OCI-LY7 (cell line): ENCODE measurements at regions not wholly inside any gene's neighbourhood (a gene's known extent, or its start where the extent isn't known, plus 50 kb on each side); places are given as distances from the start of the nearest gene placed in this dataset.

Source experiments
- BruUV-seq: library from RNA; stranded (reverse); fragments of 400-500 nt; replicated peaks from 2 replicates; lab custom pipeline; 2021; lab: Mats Ljungman, UMichigan
- CTCF ChIA-PET: fragments of 300-600 bp; sonication (Branson Sonifier 250); formaldehyde crosslinking; loops from one replicate; lab custom pipeline; 2022; ENCODE audit warnings: antibody characterized with exemption; ENCODE audit not compliant: unreplicated experiment; lab: Charles Lee
- POLR2A ChIA-PET: fragments of 300-600 bp; sonication (Branson Sonifier 250); formaldehyde crosslinking; loops from one replicate; lab custom pipeline; 2022; ENCODE audit warnings: antibody characterized with exemption; lab: Charles Lee
- DNase-seq: peaks from one replicate; pipeline ENCODE4 v3.0.0-alpha.2; 2015; ENCODE audit warnings: low spot score
- H2AFZ ChIP-seq: fragments of 200-600 bp; sonication (generic), shearing (Covaris generic); 2 replicates; pipeline ENCODE4 v1.6.1; 2014; ENCODE audit warnings: mild to moderate bottlenecking, antibody characterized with exemption, low read length, moderate library complexity
- H3K27ac ChIP-seq: fragments of 200-600 bp; sonication (generic); 2 replicates; pipeline ENCODE4 v1.5.1; 2014; ENCODE audit warnings: mixed run types, low read depth, mild to moderate bottlenecking, moderate library complexity, low read length, inconsistent platforms; ENCODE audit not compliant: poor library complexity, severe bottlenecking
- H3K36me3 ChIP-seq: fragments of 200-600 bp; sonication (generic); 2 replicates; pipeline ENCODE4 v1.6.1; 2014; ENCODE audit warnings: mild to moderate bottlenecking, antibody characterized with exemption, low read length, moderate library complexity, mixed read lengths; ENCODE audit not compliant: insufficient read depth
- H3K4me1 ChIP-seq: fragments of 200-600 bp; sonication (generic); 2 replicates; pipeline ENCODE4 v1.5.1; 2014; ENCODE audit warnings: mild to moderate bottlenecking, low read length; ENCODE audit not compliant: insufficient read depth, poor library complexity, severe bottlenecking
- H3K4me2 ChIP-seq: fragments of 200-600 bp; sonication (generic); 2 replicates; pipeline ENCODE4 v1.6.1; 2014; ENCODE audit warnings: mild to moderate bottlenecking, low read length
- H3K4me3 ChIP-seq: fragments of 200-600 bp; sonication (generic); 2 replicates; pipeline ENCODE4 v1.5.1; 2014; ENCODE audit warnings: mild to moderate bottlenecking, low read depth, low read length; ENCODE audit not compliant: poor library complexity, severe bottlenecking
- H3K79me2 ChIP-seq: fragments of 200-600 bp; sonication (generic); 2 replicates; pipeline ENCODE4 v1.6.1; 2016; ENCODE audit warnings: low read depth, mild to moderate bottlenecking, low read length, moderate library complexity, mixed read lengths; ENCODE audit not compliant: insufficient read depth
- H3K9me2 ChIP-seq: fragments of 200-600 bp; sonication (generic); 2 replicates; pipeline ENCODE4 v1.6.1; 2016; ENCODE audit warnings: mild to moderate bottlenecking, low read length, mixed read lengths; ENCODE audit not compliant: insufficient read depth
- H3K9me3 ChIP-seq: fragments of 200-600 bp; sonication (generic); 2 replicates; pipeline ENCODE4 v1.6.1; 2014; ENCODE audit warnings: mild to moderate bottlenecking, mixed run types, low read length, mixed read lengths
- H4K20me1 ChIP-seq: fragments of 200-600 bp; sonication (generic); 2 replicates; pipeline ENCODE4 v1.6.1; 2014; ENCODE audit warnings: mild to moderate bottlenecking, antibody characterized with exemption, low read length, moderate library complexity, mixed read lengths; ENCODE audit not compliant: insufficient read depth
- EZH2phosphoT487 ChIP-seq: fragments of 200-600 bp; sonication (generic); IDR thresholded peaks from 2 replicates; pipeline ENCODE4 v1.6.1; 2018; ENCODE audit warnings: low read depth, borderline replicate concordance, mild to moderate bottlenecking, mixed run types, antibody characterized with exemption, low read length, moderate library complexity, mixed read lengths
- intact Hi-C: fragments of 100-400 bp; cut with micrococcal nuclease; formaldehyde crosslinking; loops from one replicate; pipeline ENCODE4 v1.10.0; 2022; ENCODE audit not compliant: unreplicated experiment
- TF ChIP-seq, protein P1 (sequence below): fragments of 200-600 bp; sonication (generic); conservative IDR thresholded peaks from 2 replicates; pipeline ENCODE4 v1.5.1; 2014; ENCODE audit warnings: mild to moderate bottlenecking, antibody characterized with exemption, low read length, moderate library complexity, mixed read lengths

DNA sequence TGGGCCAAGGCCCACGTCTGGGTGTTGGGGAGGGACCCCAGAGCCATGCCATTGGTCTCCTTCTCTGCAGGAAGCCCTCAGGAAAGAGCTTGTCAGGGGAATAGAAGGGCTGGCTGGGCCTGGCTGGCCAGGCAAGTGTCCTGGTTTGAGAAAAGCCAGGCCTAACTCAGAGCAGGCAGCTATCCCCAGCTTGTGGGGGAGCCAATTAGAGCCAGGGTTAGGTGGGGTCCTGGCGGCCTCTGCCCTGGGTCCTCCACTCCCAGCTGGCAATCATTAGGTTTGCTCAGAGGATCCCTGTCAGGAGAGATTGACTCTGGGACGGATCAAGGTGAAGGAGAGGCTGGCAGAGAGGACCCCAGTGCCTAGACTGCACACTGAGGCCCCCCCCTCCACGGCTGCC is 64.8 kb downstream of the PJA1 start:
- H2AFZ ChIP-seq = no peak overlapping the region
- DNase-seq = no peak
- no peak overlapping the region for H3K4me2 ChIP-seq
- TF ChIP-seq EZH2phosphoT487 = no peak
- TF ChIP-seq, protein P1, sequence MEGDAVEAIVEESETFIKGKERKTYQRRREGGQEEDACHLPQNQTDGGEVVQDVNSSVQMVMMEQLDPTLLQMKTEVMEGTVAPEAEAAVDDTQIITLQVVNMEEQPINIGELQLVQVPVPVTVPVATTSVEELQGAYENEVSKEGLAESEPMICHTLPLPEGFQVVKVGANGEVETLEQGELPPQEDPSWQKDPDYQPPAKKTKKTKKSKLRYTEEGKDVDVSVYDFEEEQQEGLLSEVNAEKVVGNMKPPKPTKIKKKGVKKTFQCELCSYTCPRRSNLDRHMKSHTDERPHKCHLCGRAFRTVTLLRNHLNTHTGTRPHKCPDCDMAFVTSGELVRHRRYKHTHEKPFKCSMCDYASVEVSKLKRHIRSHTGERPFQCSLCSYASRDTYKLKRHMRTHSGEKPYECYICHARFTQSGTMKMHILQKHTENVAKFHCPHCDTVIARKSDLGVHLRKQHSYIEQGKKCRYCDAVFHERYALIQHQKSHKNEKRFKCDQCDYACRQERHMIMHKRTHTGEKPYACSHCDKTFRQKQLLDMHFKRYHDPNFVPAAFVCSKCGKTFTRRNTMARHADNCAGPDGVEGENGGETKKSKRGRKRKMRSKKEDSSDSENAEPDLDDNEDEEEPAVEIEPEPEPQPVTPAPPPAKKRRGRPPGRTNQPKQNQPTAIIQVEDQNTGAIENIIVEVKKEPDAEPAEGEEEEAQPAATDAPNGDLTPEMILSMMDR = no peak
- no peaks in the 10 kb centered on the region for H4K20me1 ChIP-seq
- POLR2A ChIA-PET = interaction anchor here (0.7 kb wide), 1 partner anchor 345 kb away, joined by 5 read pairs; no protein-coding TSS in a partner anchor
- no TSS peak for BruUV-seq
- intact Hi-C loops = no loop called here
- no peak overlapping the region for H3K27ac ChIP-seq
- H3K4me1 ChIP-seq = no peaks in the 10 kb centered on the region
- H3K36me3 ChIP-seq = no peaks in the 10 kb centered on the region
- no peaks in the 10 kb centered on the region for H3K79me2 ChIP-seq
- no peaks in the 10 kb centered on the region for H3K9me3 ChIP-seq
- CTCF ChIA-PET = no interaction called here
- no peaks in the 10 kb centered on the region for H3K9me2 ChIP-seq
- H3K4me3 ChIP-seq = no peak overlapping the region

DNA sequence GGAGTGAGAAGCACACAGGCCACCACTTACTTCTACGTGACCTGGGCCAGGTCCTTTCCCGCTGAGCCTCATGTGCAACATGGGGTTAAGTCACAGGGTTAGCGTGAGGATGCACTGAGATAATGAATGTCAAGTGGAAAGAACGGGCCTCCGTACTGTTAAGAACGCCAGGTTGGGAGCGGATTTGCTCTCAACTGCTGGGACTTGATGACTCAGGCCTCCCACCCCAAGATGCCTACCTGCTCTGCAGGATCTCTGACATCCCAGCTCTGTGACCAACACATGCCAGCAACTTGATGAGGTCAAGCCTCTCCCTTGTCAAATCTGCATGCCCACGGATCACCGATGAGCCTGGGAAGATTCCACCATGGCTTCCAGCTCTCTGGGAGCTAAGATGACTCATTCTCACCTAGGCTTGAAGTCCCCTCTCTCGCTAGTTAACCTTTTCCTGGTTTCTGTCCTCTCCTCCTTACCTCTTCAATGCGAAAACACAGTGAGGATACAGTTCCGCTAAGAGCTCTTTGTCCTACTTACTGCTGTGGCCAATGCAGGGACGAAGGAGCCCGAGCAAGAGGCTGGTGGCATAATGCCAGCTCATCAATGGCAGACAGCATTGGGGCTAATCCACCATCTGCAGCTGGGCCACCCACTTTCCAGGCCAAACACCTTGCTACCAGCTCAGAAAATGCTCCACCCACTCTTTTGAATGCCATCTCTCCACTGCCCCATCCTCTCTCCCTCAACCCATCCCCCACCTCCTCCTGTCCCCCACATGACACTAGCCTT is 67.6 kb downstream of the PJA1 start:
- intact Hi-C loops = no loop called here
- no peaks in the 10 kb centered on the region for H3K79me2 ChIP-seq
- no TSS peak for BruUV-seq
- CTCF ChIA-PET = no interaction called here
- H4K20me1 ChIP-seq = no peaks in the 10 kb centered on the region
- no peaks in the 10 kb centered on the region for H3K9me2 ChIP-seq
- no peaks in the 10 kb centered on the region for H3K4me1 ChIP-seq
- no peak overlapping the region for H3K27ac ChIP-seq
- DNase-seq = no peak
- POLR2A ChIA-PET = interaction anchor here (0.9 kb wide), 1 partner anchor 269 kb away, joined by 3 read pairs; no protein-coding TSS in a partner anchor
- no peak overlapping the region for H3K4me2 ChIP-seq
- no peaks in the 10 kb centered on the region for H3K9me3 ChIP-seq
- no peak overlapping the region for H2AFZ ChIP-seq
- no peak overlapping the region for H3K4me3 ChIP-seq
- no peak for TF ChIP-seq EZH2phosphoT487
- TF ChIP-seq, protein P1 = no peak
- no peaks in the 10 kb centered on the region for H3K36me3 ChIP-seq

DNA sequence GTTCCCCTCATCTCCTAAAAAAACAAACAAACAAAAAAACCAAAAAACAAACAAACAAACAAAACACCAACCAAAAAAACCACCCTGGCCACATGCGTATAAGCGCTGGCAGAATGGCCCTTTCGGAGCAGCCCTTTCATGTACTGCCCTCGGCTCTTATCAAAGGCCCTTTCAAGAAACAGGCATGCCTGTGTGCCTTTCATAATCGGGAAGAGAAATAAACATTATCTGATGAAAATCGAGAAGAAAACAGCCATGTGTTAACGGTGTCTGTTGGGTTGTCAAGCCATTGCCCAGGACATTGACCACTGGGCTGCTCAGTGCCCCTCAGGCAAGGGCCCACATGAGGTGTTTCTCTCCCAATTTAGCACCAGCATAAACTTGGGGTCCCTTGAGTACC is 68.3 kb downstream of the PJA1 start:
- TF ChIP-seq, protein P1 = no peak
- no peak for TF ChIP-seq EZH2phosphoT487
- H3K36me3 ChIP-seq = no peaks in the 10 kb centered on the region
- DNase-seq = no peak
- H3K79me2 ChIP-seq = no peaks in the 10 kb centered on the region
- CTCF ChIA-PET = no interaction called here
- intact Hi-C loops = no loop called here
- H3K27ac ChIP-seq = no peak overlapping the region
- H3K4me2 ChIP-seq = no peak overlapping the region
- no peaks in the 10 kb centered on the region for H3K4me1 ChIP-seq
- no TSS peak for BruUV-seq
- POLR2A ChIA-PET = no interaction called here
- H3K9me2 ChIP-seq = no peaks in the 10 kb centered on the region
- H4K20me1 ChIP-seq = no peaks in the 10 kb centered on the region
- no peak overlapping the region for H3K4me3 ChIP-seq
- no peaks in the 10 kb centered on the region for H3K9me3 ChIP-seq
- H2AFZ ChIP-seq = no peak overlapping the region
